Caco-2 (cell line): ENCODE measurements at regions not wholly inside any gene's neighbourhood (a gene's known extent, or its start where the extent isn't known, plus 50 kb on each side); places are given as distances from the start of the nearest gene placed in this dataset.

Experiments
- BruUV-seq: library from RNA; stranded (reverse); fragments of 400-500 nt; replicated peaks from 2 replicates; lab custom pipeline; 2021; lab: Mats Ljungman, UMichigan
- CTCF ChIA-PET: fragments of 300-600 bp; sonication (Branson Sonifier 250); formaldehyde crosslinking; loops from one replicate; lab custom pipeline; 2022; ENCODE audit warnings: antibody characterized with exemption; lab: Charles Lee
- POLR2A ChIA-PET: fragments of 300-600 bp; sonication (Branson Sonifier 250); formaldehyde crosslinking; loops from one replicate; lab custom pipeline; 2022; ENCODE audit warnings: antibody characterized with exemption; lab: Charles Lee
- DNase-seq, 2 experiments: peaks; one replicate each; pipeline versions ENCODE4 v3.0.0 to v3.0.0-alpha.2; 2020 to 2022
- H3K27me3 ChIP-seq: replicated peaks from 2 replicates; pipeline ENCODE4 v1.6.0; 2011; ENCODE audit warnings: low read length; ENCODE audit not compliant: control insufficient read depth, insufficient read depth
- H3K36me3 ChIP-seq: 2 replicates; pipeline ENCODE4 v1.5.1; 2011; ENCODE audit warnings: low read length; ENCODE audit not compliant: control insufficient read depth, insufficient read depth
- H3K4me1 ChIP-seq: fragments of 250-450 bp; sonication (Bioruptor Pico); 2 replicates; pipeline ENCODE4 v1.5.1; 2020; ENCODE audit warnings: mild to moderate bottlenecking
- H3K4me3 ChIP-seq: 2 replicates; pipeline ENCODE4 v1.5.1; 2011; ENCODE audit warnings: low read depth, mild to moderate bottlenecking, control low read depth, low read length
- H3K9me3 ChIP-seq: fragments of 250-450 bp; sonication (Bioruptor Pico); 2 replicates; pipeline ENCODE4 v1.5.1; 2020; ENCODE audit warnings: mild to moderate bottlenecking, moderate library complexity
- H3K27ac Mint-ChIP-seq: one replicate; pipeline ENCODE4 v1.8.0; 2022; ENCODE audit warnings: mixed read lengths; ENCODE audit not compliant: unreplicated experiment
- H3K27me3 Mint-ChIP-seq: one replicate; pipeline ENCODE4 v1.8.0; 2022; ENCODE audit warnings: mixed read lengths; ENCODE audit not compliant: insufficient read depth, unreplicated experiment
- H3K36me3 Mint-ChIP-seq: one replicate; pipeline ENCODE4 v1.8.0; 2022; ENCODE audit warnings: mild to moderate bottlenecking, mixed read lengths; ENCODE audit not compliant: insufficient read depth, unreplicated experiment
- H3K4me1 Mint-ChIP-seq: one replicate; pipeline ENCODE4 v1.8.0; 2022; ENCODE audit warnings: low read depth, mixed read lengths; ENCODE audit not compliant: unreplicated experiment
- H3K4me3 Mint-ChIP-seq: one replicate; pipeline ENCODE4 v1.8.0; 2022; ENCODE audit warnings: mild to moderate bottlenecking, moderate library complexity, mixed read lengths; ENCODE audit not compliant: unreplicated experiment
- H3K9me3 Mint-ChIP-seq: one replicate; pipeline ENCODE4 v1.8.0; 2022; ENCODE audit warnings: mixed read lengths; ENCODE audit not compliant: unreplicated experiment
- CTCF ChIP-seq, 2 experiments: fragments of 200-600 bp in 1 of 2; IDR thresholded peaks; 1 replicate in 1 of 2; 2 replicates in 1 of 2; pipeline versions ENCODE4 v1.5.1 to v1.8.0; 2011 to 2022; ENCODE audit warnings: antibody characterized with exemption in 1 of 2, control low read depth in 1 of 2, inconsistent platforms in 1 of 2, low read depth in 1 of 2, low read length in 1 of 2, mild to moderate bottlenecking in 1 of 2, moderate library complexity in 1 of 2; ENCODE audit not compliant: insufficient read depth in 1 of 2, severe bottlenecking in 1 of 2, unreplicated experiment in 1 of 2
- intact Hi-C: fragments of 100-400 bp; cut with micrococcal nuclease; formaldehyde crosslinking; loops from one replicate; pipeline ENCODE4 v1.10.0; 2022; ENCODE audit not compliant: unreplicated experiment

- H3K27me3 ChIP-seq, result no peaks in the 10 kb centered on the region
- ChIA-PET CTCF (interaction anchor here (1.0 kb wide), 1 partner anchor 107 kb away, joined by 3 read pairs; no protein-coding TSS in a partner anchor), POLR2A (no interaction called here)
- no peak for DNase-seq
- H3K27me3 Mint-ChIP-seq, result peaks cover 3% of the 10 kb centered on the region
- BruUV-seq, result no TSS peak
- no peaks in the 10 kb centered on the region for H3K9me3 Mint-ChIP-seq
- H3K4me1 ChIP-seq, result no peaks in the 10 kb centered on the region
- no peak overlapping the region for H3K27ac Mint-ChIP-seq
- intact Hi-C loops, result no loop called here
- TF ChIP-seq CTCF (IDR thresholded peaks at IDR 0.05; ENCODE audit: insufficient read depth in 1 of 2, low read depth in 1 of 2, low read length in 1 of 2, severe bottlenecking in 1 of 2, unreplicated experiment in 1 of 2), result no peak
- H3K4me1 Mint-ChIP-seq, result no peaks in the 10 kb centered on the region
- H3K9me3 ChIP-seq, result no peaks in the 10 kb centered on the region
- H3K36me3 ChIP-seq, result no peaks in the 10 kb centered on the region
- H3K4me3 ChIP-seq, result no peak overlapping the region
- H3K36me3 Mint-ChIP-seq, result no peaks in the 10 kb centered on the region
- no peak overlapping the region for H3K4me3 Mint-ChIP-seq
Measured at GRCh38 chr6:33947916-33948594, 144.3 kb upstream of the MLN start.

- H3K27me3 ChIP-seq, result peaks cover 1% of the 10 kb centered on the region
- BruUV-seq, result no TSS peak
- POLR2A ChIA-PET, result no interaction called here
- intact Hi-C loops, result no loop called here
- TF ChIP-seq CTCF (IDR thresholded peaks at IDR 0.05; ENCODE audit: insufficient read depth in 1 of 2, low read depth in 1 of 2, low read length in 1 of 2, severe bottlenecking in 1 of 2, unreplicated experiment in 1 of 2), result no peak
- no peaks in the 10 kb centered on the region for H3K36me3 ChIP-seq
- H3K4me1 ChIP-seq, result no peaks in the 10 kb centered on the region
- H3K27ac Mint-ChIP-seq, result no peak overlapping the region
- CTCF ChIA-PET, result interaction anchor here (1.0 kb wide), 1 partner anchor 108 kb away, joined by 3 read pairs; no protein-coding TSS in a partner anchor
- H3K4me3 Mint-ChIP-seq, result no peak overlapping the region
- no peaks in the 10 kb centered on the region for H3K9me3 ChIP-seq
- no peaks in the 10 kb centered on the region for H3K36me3 Mint-ChIP-seq
- DNase-seq, result no peak
- H3K4me1 Mint-ChIP-seq, result no peaks in the 10 kb centered on the region
- H3K4me3 ChIP-seq, result no peak overlapping the region
- no peaks in the 10 kb centered on the region for H3K9me3 Mint-ChIP-seq
- H3K27me3 Mint-ChIP-seq, result peaks cover 6% of the 10 kb centered on the region
Measured at GRCh38 chr6:33947047-33947446, 143.2 kb upstream of the MLN start.

GRCh38 chr6:33945931-33946330 is 142.1 kb upstream of the MLN start:
- Histone ChIP-seq H3K27me3 (peaks cover 2% of the 10 kb centered on the region), H3K4me3 (no peak overlapping the region), H3K9me3 (no peaks in the 10 kb centered on the region), H3K36me3 (no peaks in the 10 kb centered on the region), H3K4me1 (no peaks in the 10 kb centered on the region)
- Mint-ChIP-seq H3K4me1 (no peaks in the 10 kb centered on the region), H3K4me3 (no peak overlapping the region), H3K9me3 (no peaks in the 10 kb centered on the region), H3K27me3 (peaks cover 9% of the 10 kb centered on the region), H3K27ac (no peak overlapping the region), H3K36me3 (no peaks in the 10 kb centered on the region)
- no peak for TF ChIP-seq CTCF (IDR thresholded peaks at IDR 0.05; ENCODE audit: insufficient read depth in 1 of 2, low read depth in 1 of 2, low read length in 1 of 2, severe bottlenecking in 1 of 2, unreplicated experiment in 1 of 2)
- ChIA-PET POLR2A (no interaction called here), CTCF (no interaction called here)
- no peak for DNase-seq
- no TSS peak for BruUV-seq
- intact Hi-C loops, result no loop called here
